Tibial nerve (tissue), 4 donors: ENCODE measurements at regions not wholly inside any gene's neighbourhood (a gene's known extent, or its start where the extent isn't known, plus 50 kb on each side); places are given as distances from the start of the nearest gene placed in this dataset.

Source experiments
- CTCF ChIP-seq, 5 experiments: fragments of 200-600 bp in 3 of 5; fragments of 450-650 bp in 2 of 5; sonication (generic) in 3 of 5; IDR thresholded peaks; one replicate each; pipeline ENCODE4 v1.5.1; 2016 to 2019; ENCODE audit warnings: antibody characterized with exemption in 5 of 5, mild to moderate bottlenecking in 3 of 5, moderate library complexity in 2 of 5
- EP300 ChIP-seq, 2 donors: sonication (generic); formaldehyde crosslinking; IDR thresholded peaks; one replicate each; pipeline ENCODE4 v1.6.1; 2017; ENCODE audit warnings: antibody characterized with exemption in 2 of 2, mild to moderate bottlenecking in 1 of 2

DNA sequence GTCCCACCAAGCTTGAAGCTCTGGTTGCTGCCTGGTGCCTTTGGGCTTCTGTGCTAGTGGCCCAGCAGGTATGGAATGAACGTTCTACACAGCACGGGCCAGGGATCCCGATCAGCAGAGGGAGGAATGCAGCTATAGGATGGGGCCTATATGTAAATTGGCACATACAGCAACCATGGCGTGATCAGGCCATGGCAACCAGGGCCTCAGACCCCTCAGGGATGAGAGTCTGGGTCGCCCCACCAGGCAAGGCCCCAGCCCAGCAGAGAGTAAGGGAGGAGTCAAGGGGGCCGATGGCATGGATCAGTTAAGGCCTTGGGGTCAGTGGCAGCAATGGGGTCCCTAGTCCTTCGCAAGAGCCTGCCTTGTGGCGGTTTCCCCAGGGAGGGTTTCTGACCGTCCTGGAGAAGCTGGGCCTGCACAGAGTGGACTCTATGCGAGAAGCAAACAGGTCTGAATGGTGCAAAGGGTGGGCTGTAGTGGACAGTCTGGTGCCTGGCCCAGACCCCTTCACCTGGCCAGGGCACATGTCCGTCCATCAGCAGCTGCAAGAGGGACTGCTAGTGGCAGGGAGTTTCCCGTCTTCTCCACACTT is 98.2 kb upstream of the SLC22A11 start:
- TF ChIP-seq CTCF (IDR thresholded peaks at IDR 0.05) (no peak), EP300 (IDR thresholded peaks at IDR 0.05) (no peak)
